Stomach (tissue), 4 donors: ENCODE measurements at regions not wholly inside any gene's neighbourhood (a gene's known extent, or its start where the extent isn't known, plus 50 kb on each side); places are given as distances from the start of the nearest gene placed in this dataset.

Experiments
- CTCF ChIP-seq, 7 experiments: fragments of 450-650 bp in 4 of 7; fragments of 200-600 bp in 3 of 7; sonication (generic) in 3 of 7; IDR thresholded peaks; one replicate each; pipeline ENCODE4 v1.5.1; 2016 to 2019; ENCODE audit warnings: antibody characterized with exemption in 7 of 7, control low read depth in 2 of 7, mild to moderate bottlenecking in 1 of 7
- EP300 ChIP-seq: sonication (generic); formaldehyde crosslinking; IDR thresholded peaks from one replicate; pipeline ENCODE4 v1.6.1; 2017; ENCODE audit warnings: antibody characterized with exemption
- POLR2A ChIP-seq, 4 donors: fragments of 450-650 bp; IDR thresholded peaks; one replicate each; pipeline ENCODE4 v1.6.1; 2016; ENCODE audit warnings: antibody characterized with exemption in 4 of 4, control low read depth in 2 of 4, mild to moderate bottlenecking in 1 of 4, moderate library complexity in 1 of 4
- POLR2AphosphoS5 ChIP-seq, 3 donors: sonication (generic); formaldehyde crosslinking; IDR thresholded peaks; one replicate each; pipeline ENCODE4 v1.6.1; 2016; ENCODE audit warnings: antibody characterized with exemption in 3 of 3

- no peak for TF ChIP-seq CTCF (IDR thresholded peaks at IDR 0.05)
- TF ChIP-seq POLR2A (IDR thresholded peaks at IDR 0.05): no peak
- TF ChIP-seq EP300: no peak
- no peak for TF ChIP-seq POLR2AphosphoS5 (IDR thresholded peaks at IDR 0.05)
Measured at GRCh38 chr20:55646851-55647250, 358.5 kb downstream of the CBLN4 start.
